ENCODE measurements at regions not wholly inside any gene's neighbourhood (a gene's known extent, or its start where the extent isn't known, plus 50 kb on each side); places are given as distances from the start of the nearest gene placed in this dataset.
"Not testable (repeated sequence)": the region's sequence is repeated elsewhere in the genome, so short reads cannot be mapped to it uniquely, and the experiment has no call there.

DNA sequence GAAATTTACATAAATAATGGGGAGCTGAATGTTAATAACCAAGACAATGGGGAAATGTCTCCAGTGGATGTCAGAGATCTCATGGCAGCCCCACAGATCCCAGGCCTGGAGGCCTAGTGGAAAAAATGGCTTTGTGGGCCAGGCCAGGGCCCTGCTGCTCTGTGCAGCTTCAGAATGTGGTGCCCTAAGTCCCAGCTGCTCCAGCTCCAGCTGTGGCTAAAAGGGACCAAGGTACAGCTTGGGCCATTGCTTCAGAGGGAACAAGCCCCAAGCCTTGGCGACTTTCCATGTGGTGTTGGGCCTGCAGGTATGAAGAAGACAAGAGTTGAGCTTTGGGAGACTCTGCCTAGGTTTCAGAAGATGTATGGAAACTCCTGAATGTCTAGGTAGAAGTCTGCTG, 658.2 kb downstream of the NUP35 start:
- TF ChIP-seq, protein P1, sequence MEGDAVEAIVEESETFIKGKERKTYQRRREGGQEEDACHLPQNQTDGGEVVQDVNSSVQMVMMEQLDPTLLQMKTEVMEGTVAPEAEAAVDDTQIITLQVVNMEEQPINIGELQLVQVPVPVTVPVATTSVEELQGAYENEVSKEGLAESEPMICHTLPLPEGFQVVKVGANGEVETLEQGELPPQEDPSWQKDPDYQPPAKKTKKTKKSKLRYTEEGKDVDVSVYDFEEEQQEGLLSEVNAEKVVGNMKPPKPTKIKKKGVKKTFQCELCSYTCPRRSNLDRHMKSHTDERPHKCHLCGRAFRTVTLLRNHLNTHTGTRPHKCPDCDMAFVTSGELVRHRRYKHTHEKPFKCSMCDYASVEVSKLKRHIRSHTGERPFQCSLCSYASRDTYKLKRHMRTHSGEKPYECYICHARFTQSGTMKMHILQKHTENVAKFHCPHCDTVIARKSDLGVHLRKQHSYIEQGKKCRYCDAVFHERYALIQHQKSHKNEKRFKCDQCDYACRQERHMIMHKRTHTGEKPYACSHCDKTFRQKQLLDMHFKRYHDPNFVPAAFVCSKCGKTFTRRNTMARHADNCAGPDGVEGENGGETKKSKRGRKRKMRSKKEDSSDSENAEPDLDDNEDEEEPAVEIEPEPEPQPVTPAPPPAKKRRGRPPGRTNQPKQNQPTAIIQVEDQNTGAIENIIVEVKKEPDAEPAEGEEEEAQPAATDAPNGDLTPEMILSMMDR (IDR thresholded peaks at IDR 0.05; ENCODE audit: extremely low read depth, low read depth, low read length): no peak
- no peak for DNase-seq (ENCODE audit: insufficient read length, low spot score, missing footprints)
- Histone ChIP-seq H3K27ac (ENCODE audit: low read depth, low read length) (no peak overlapping the region), H3K9me3 (ENCODE audit: low read depth, low read length) (no peaks in the 10 kb centered on the region), H3K27me3 (ENCODE audit: insufficient read depth, low read length) (no peaks in the 10 kb centered on the region), H3K4me1 (ENCODE audit: insufficient read depth, low read length) (no peaks in the 10 kb centered on the region), H3K4me2 (ENCODE audit: insufficient read depth, low read length) (no peak overlapping the region), H3K79me2 (ENCODE audit: insufficient read depth, low read length) (no peaks in the 10 kb centered on the region), H3K36me3 (ENCODE audit: insufficient read depth, low read length) (no peaks in the 10 kb centered on the region), H2AFZ (ENCODE audit: low read length) (no peak overlapping the region), H3K4me3 (ENCODE audit: insufficient read depth, low read length) (no peak overlapping the region), H4K20me1 (ENCODE audit: insufficient read depth, low read length) (no peaks in the 10 kb centered on the region)

DNA sequence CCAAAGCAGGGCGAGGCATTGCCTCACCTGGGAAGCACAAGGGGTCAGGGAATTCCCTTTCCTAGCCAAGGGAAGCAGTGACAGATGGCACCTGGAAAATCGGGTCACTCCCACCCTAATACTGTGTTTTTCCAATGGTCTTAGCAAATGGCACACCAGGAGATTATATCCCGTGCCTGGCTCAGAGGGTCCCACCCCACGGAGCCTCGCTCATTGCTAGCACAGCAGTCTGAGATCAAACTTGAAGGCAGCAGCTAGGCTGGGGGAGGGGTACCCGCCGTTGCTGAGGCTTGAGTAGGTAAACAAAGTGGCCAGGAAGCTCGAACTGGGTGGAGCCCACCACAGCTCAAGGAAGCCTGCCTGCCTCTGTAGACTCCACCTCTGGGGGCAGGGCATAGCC, 664.6 kb downstream of the NUP35 start:
- not testable (repeated sequence) for H3K4me3 ChIP-seq (ENCODE audit: insufficient read depth, low read length); H3K36me3 ChIP-seq (ENCODE audit: insufficient read depth, low read length); H3K9me3 ChIP-seq (ENCODE audit: low read depth, low read length); H4K20me1 ChIP-seq (ENCODE audit: insufficient read depth, low read length); H3K4me2 ChIP-seq (ENCODE audit: insufficient read depth, low read length); DNase-seq (ENCODE audit: insufficient read length, low spot score, missing footprints); H3K4me1 ChIP-seq (ENCODE audit: insufficient read depth, low read length); H3K27me3 ChIP-seq (ENCODE audit: insufficient read depth, low read length); H3K27ac ChIP-seq (ENCODE audit: low read depth, low read length); H2AFZ ChIP-seq (ENCODE audit: low read length); H3K79me2 ChIP-seq (ENCODE audit: insufficient read depth, low read length)

DNA sequence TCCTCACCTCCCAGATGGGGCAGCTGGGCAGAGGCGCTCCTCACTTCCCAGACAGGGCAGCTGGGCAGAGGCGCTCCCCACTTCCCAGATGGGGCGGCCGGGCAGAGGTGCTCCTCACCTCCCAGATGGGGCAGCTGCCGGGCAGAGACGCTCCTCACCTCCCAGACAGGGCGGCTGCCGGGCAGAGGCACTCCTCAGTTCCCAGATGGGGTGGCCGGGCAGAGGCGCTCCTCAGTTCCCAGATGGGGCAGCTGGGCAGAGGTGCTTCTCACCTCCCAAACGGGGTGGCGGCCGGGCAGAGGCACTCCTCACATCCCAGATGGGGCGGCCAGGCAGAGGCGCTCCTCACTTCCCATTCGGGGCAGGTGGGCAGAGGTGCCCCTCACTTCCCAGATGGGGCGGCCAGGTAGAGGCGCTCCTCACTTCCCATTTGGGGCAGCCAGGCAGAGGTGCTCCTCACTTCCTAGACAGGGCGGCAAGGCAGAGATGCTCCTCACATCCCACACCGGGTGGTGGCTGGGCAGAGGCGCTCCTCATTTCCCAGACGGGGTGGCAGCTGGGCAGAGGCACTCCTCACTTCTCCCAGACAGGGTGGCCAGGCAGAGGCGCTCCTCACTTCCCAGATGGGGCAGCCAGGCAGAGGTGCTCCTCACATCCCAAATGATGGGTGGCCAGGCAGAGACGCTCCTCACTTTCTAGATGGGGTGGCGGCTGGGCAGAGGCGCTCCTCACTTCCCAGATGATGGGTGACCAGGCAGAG, 668.1 kb downstream of the NUP35 start:
- H3K4me1 ChIP-seq (ENCODE audit: insufficient read depth, low read length); H3K36me3 ChIP-seq (ENCODE audit: insufficient read depth, low read length); H3K4me2 ChIP-seq (ENCODE audit: insufficient read depth, low read length); H3K9me3 ChIP-seq (ENCODE audit: low read depth, low read length); H3K4me3 ChIP-seq (ENCODE audit: insufficient read depth, low read length); H4K20me1 ChIP-seq (ENCODE audit: insufficient read depth, low read length); DNase-seq (ENCODE audit: insufficient read length, low spot score, missing footprints); H2AFZ ChIP-seq (ENCODE audit: low read length); H3K79me2 ChIP-seq (ENCODE audit: insufficient read depth, low read length); H3K27me3 ChIP-seq (ENCODE audit: insufficient read depth, low read length); H3K27ac ChIP-seq (ENCODE audit: low read depth, low read length): not testable (repeated sequence)

DNA sequence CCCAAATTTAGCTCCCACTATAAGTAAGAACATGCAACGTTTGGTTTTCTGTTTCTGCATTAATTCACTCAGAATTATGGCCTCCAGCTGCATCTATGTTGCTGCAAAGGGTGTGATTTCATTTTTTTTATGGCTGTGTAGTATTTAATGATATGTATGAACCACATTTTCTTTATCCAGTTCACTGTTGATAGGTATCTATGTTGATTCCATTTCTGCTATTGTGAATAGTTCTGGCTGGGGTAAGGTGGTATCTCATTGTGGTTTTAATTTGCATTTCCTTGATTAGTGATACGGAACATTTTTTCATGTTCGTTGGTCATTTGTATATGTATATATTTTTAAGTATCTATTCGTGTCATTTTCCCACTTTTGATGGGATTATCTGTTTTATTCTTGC, 674.3 kb downstream of the NUP35 start:
- Histone ChIP-seq H3K4me2 (ENCODE audit: insufficient read depth, low read length) (no peak overlapping the region), H3K4me1 (ENCODE audit: insufficient read depth, low read length) (no peaks in the 10 kb centered on the region), H3K9me3 (ENCODE audit: low read depth, low read length) (peaks cover 2% of the 10 kb centered on the region), H3K79me2 (ENCODE audit: insufficient read depth, low read length) (no peaks in the 10 kb centered on the region), H2AFZ (ENCODE audit: low read length) (no peak overlapping the region), H3K27me3 (ENCODE audit: insufficient read depth, low read length) (no peaks in the 10 kb centered on the region), H4K20me1 (ENCODE audit: insufficient read depth, low read length) (no peaks in the 10 kb centered on the region), H3K27ac (ENCODE audit: low read depth, low read length) (no peak overlapping the region), H3K4me3 (ENCODE audit: insufficient read depth, low read length) (no peak overlapping the region), H3K36me3 (ENCODE audit: insufficient read depth, low read length) (no peaks in the 10 kb centered on the region)
- TF ChIP-seq, protein P1 (IDR thresholded peaks at IDR 0.05; ENCODE audit: extremely low read depth, low read depth, low read length): no peak
- no peak for DNase-seq (ENCODE audit: insufficient read length, low spot score, missing footprints)

DNA sequence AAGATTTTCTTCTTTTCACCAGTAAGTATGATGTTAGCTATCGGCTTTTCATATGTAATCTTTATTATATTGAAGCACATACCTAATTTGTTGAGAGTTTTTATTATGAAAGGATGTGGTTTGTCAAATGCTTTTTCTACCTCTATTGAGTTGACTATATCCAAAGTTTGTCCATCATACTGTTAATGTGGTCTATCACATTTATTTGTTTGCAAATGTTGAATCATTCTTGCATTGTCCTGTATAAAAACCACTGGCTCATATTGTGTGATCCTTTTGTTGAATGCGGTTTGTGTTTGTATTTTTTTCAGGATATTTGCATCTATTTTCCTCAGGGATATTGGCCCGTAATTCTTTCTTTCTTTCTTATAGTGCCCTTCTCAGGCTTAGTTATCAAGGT, 675.5 kb downstream of the NUP35 start:
- no peaks in the 10 kb centered on the region for H3K27me3 ChIP-seq (ENCODE audit: insufficient read depth, low read length)
- no peak overlapping the region for H3K27ac ChIP-seq (ENCODE audit: low read depth, low read length)
- H3K9me3 ChIP-seq (ENCODE audit: low read depth, low read length): peaks cover 7% of the 10 kb centered on the region
- no peak overlapping the region for H3K4me3 ChIP-seq (ENCODE audit: insufficient read depth, low read length)
- DNase-seq (ENCODE audit: insufficient read length, low spot score, missing footprints): no peak
- H2AFZ ChIP-seq (ENCODE audit: low read length): no peak overlapping the region
- H3K4me2 ChIP-seq (ENCODE audit: insufficient read depth, low read length): no peak overlapping the region
- TF ChIP-seq, protein P1 (IDR thresholded peaks at IDR 0.05; ENCODE audit: extremely low read depth, low read depth, low read length): no peak
- no peaks in the 10 kb centered on the region for H3K79me2 ChIP-seq (ENCODE audit: insufficient read depth, low read length)
- H3K36me3 ChIP-seq (ENCODE audit: insufficient read depth, low read length): no peaks in the 10 kb centered on the region
- H4K20me1 ChIP-seq (ENCODE audit: insufficient read depth, low read length): no peaks in the 10 kb centered on the region
- H3K4me1 ChIP-seq (ENCODE audit: insufficient read depth, low read length): no peaks in the 10 kb centered on the region

Data from osteoblast (primary cell).